ENCODE measurements at regions not wholly inside any gene's neighbourhood (a gene's known extent, or its start where the extent isn't known, plus 50 kb on each side); places are given as distances from the start of the nearest gene placed in this dataset.

DNA sequence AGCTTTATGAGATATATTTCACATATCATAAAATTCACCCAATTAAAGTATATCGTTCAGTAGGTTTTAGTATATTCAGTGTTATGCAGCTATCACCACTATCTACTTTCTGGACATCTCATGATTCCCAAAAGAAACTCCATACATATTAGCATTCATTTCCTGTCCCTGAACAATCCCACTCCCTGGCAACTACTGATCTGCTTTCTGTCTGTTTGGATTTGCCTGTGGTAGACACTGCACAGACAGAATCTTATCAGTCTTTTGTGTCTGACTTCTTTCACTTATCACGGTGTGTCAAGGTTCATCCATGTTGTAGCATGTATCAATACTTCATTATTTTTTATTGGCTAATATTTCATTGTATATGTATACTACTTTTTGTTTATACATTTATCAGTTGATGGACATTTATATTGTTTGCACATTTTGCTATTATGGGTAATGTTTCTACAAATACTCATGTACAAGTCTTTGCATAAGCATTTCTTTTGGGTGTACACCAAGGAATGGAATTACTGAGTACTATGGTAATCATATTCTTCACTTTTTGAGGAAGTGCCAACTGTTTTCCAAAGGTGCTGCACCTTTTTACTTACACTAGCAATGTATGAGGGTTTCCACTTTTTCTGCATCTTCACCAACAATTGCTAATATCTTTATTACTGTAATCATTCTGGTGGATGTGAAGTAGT is 373.9 kb downstream of the AASDHPPT start:
- no peaks in the 10 kb centered on the region for H3K9me3 ChIP-seq
- H3K4me1 ChIP-seq, result no peaks in the 10 kb centered on the region
- no peak for TF ChIP-seq CTCF (IDR thresholded peaks at IDR 0.05)
- TF ChIP-seq POLR2A (IDR thresholded peaks at IDR 0.05), result no peak
- no peak overlapping the region for H3K27ac ChIP-seq
- no peak for DNase-seq
- no peaks in the 10 kb centered on the region for H3K36me3 ChIP-seq
- no peak overlapping the region for H3K4me3 ChIP-seq
- H3K27me3 ChIP-seq, result no peaks in the 10 kb centered on the region

DNA sequence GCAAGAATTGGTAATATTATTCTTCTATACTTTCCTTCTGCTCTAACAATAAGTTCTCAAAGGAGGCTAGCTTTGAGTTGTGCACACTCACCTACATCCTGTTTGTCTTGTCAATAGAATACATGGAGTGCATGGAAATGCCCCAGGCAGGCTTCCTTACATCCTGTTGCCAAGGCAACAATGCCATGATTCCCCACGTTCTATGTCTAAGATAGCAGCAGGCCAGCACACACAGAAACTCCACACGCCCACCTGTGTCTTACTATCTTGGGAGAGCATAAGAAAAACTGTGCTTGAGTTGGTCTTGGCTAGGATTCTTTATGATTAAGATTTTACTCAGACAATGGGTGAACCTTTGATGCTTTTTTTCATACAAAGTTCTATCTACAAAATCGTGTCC is 379.2 kb downstream of the AASDHPPT start:
- TF ChIP-seq POLR2A (IDR thresholded peaks at IDR 0.05), result no peak
- TF ChIP-seq CTCF (IDR thresholded peaks at IDR 0.05), result no peak
- no peak for DNase-seq
- H3K4me3 ChIP-seq, result no peak overlapping the region
- H3K27ac ChIP-seq, result no peak overlapping the region
- H3K9me3 ChIP-seq, result no peaks in the 10 kb centered on the region
- H3K27me3 ChIP-seq, result no peaks in the 10 kb centered on the region
- peaks cover 0 to under 1% (median 0%) of the 10 kb centered on the region in 4 donors for H3K4me1 ChIP-seq
- no peaks in the 10 kb centered on the region for H3K36me3 ChIP-seq

DNA sequence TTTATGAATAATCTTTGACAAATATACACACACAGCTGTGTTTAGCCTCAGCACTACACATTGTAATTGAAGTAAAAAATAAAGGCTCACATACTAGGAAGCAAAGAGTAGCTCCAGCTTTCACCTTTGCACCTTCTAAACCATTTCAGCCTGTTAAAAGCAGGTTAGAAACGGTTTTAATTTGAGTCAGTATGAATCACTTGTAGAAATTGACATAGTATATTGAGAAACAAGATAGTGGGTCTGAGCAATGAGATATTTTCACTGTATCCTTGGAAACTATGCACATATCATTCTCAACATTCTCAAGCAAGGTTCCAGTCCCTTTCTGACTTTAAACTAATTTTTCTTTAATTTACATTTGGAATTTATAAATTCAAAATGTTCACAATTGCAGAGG is 380.3 kb downstream of the AASDHPPT start:
- H3K36me3 ChIP-seq, result no peaks in the 10 kb centered on the region
- H3K9me3 ChIP-seq, result no peaks in the 10 kb centered on the region
- H3K27me3 ChIP-seq, result no peaks in the 10 kb centered on the region
- TF ChIP-seq CTCF (IDR thresholded peaks at IDR 0.05), result no peak
- no peak for TF ChIP-seq POLR2A (IDR thresholded peaks at IDR 0.05)
- H3K4me3 ChIP-seq, result no peak overlapping the region
- H3K4me1 ChIP-seq, result peaks cover 0 to 11% (median 0%) of the 10 kb centered on the region in 4 donors
- DNase-seq, result no peak
- H3K27ac ChIP-seq, result no peak overlapping the region

- TF ChIP-seq CTCF (IDR thresholded peaks at IDR 0.05) (no peak), POLR2A (IDR thresholded peaks at IDR 0.05) (no peak)
- H3K36me3 ChIP-seq, result no peaks in the 10 kb centered on the region
- peaks cover 0 to 11% (median 0%) of the 10 kb centered on the region in 4 donors for H3K4me1 ChIP-seq
- DNase-seq, result no peak
- no peaks in the 10 kb centered on the region for H3K27me3 ChIP-seq
- H3K9me3 ChIP-seq, result no peaks in the 10 kb centered on the region
- H3K27ac ChIP-seq, result no peak overlapping the region
- no peak overlapping the region for H3K4me3 ChIP-seq
Measured at GRCh38 chr11:106459135-106459534, 381.7 kb downstream of the AASDHPPT start.

- Histone ChIP-seq H3K27ac (no peak overlapping the region), H3K27me3 (no peaks in the 10 kb centered on the region), H3K36me3 (no peaks in the 10 kb centered on the region), H3K9me3 (no peaks in the 10 kb centered on the region), H3K4me3 (no peak overlapping the region), H3K4me1 (peaks cover 0 to 14% (median 0%) of the 10 kb centered on the region in 4 donors)
- no peak for DNase-seq
- no peak for TF ChIP-seq CTCF (IDR thresholded peaks at IDR 0.05)
- no peak for TF ChIP-seq POLR2A (IDR thresholded peaks at IDR 0.05)
Measured at GRCh38 chr11:106461148-106461691, 383.8 kb downstream of the AASDHPPT start.
